ENCODE measurements at regions not wholly inside any gene's neighbourhood (a gene's known extent, or its start where the extent isn't known, plus 50 kb on each side); places are given as distances from the start of the nearest gene placed in this dataset.

DNA sequence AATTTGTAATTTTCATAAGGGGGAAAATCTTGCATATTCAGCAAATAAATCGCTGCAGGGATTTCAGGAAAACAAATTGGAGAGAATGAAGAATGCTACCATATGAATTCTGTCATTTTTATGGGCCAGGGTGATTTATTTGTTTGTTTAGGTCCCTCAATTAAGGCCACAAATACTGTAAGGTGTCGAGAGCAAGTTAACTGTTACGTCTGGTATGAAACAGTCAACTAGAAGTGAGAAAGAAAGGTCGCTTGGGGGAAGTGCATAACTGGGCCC, 166.9 kb upstream of the TSHZ2 start:
- Mint-ChIP-seq H3K27me3 (ENCODE audit: insufficient read depth) (no peaks in the 10 kb centered on the region), H3K36me3 (ENCODE audit: low read depth) (no peaks in the 10 kb centered on the region), H3K4me3 (no peak overlapping the region), H3K4me1 (ENCODE audit: low read depth) (no peaks in the 10 kb centered on the region), H3K27ac (no peak overlapping the region), H3K9me3 (peaks cover 30% of the 10 kb centered on the region)
- TF ChIP-seq, protein P1, sequence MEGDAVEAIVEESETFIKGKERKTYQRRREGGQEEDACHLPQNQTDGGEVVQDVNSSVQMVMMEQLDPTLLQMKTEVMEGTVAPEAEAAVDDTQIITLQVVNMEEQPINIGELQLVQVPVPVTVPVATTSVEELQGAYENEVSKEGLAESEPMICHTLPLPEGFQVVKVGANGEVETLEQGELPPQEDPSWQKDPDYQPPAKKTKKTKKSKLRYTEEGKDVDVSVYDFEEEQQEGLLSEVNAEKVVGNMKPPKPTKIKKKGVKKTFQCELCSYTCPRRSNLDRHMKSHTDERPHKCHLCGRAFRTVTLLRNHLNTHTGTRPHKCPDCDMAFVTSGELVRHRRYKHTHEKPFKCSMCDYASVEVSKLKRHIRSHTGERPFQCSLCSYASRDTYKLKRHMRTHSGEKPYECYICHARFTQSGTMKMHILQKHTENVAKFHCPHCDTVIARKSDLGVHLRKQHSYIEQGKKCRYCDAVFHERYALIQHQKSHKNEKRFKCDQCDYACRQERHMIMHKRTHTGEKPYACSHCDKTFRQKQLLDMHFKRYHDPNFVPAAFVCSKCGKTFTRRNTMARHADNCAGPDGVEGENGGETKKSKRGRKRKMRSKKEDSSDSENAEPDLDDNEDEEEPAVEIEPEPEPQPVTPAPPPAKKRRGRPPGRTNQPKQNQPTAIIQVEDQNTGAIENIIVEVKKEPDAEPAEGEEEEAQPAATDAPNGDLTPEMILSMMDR (IDR thresholded peaks at IDR 0.05): no peak
- no peak for DNase-seq

DNA sequence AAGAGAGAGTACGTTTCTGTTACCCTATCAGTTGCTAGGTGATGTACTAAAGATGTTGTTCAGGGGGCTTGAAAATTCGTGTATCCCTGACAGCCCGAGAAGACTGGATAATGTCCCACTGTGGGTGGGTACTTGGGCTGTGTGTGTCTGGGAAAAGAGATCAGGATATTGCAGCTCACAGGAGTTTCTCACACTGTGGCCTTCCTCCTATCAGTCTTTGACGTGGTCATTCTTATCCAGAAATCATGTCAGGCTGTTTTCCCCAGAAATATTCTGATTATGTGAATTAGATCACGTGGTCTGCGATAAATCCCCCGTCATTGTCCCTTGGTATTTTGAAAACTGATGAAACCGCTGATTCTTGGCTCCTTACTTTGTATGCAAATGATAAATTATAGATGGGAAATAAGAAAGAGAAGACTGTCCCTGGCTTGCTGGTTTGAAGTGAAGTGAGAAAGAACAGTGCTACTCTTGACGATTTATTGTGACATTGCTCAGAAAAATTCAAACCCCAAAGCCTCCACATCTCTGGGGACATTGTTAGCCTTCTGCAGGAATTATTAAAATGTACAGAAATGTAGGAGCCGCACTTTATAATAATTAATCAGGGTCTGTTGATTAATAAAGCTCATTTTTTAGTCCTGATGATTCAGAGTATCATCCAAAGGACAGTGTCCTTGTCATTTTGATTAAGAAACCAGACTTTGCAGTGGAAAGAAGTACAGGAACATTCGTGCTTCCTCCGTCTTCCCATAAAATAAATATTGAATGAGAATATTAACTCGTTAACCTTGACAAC, 167.5 kb upstream of the TSHZ2 start:
- Mint-ChIP-seq H3K4me3 (no peak overlapping the region), H3K9me3 (peaks cover 30% of the 10 kb centered on the region), H3K36me3 (ENCODE audit: low read depth) (no peaks in the 10 kb centered on the region), H3K4me1 (ENCODE audit: low read depth) (no peaks in the 10 kb centered on the region), H3K27me3 (ENCODE audit: insufficient read depth) (no peaks in the 10 kb centered on the region), H3K27ac (no peak overlapping the region)
- no peak for DNase-seq
- TF ChIP-seq, protein P1 (IDR thresholded peaks at IDR 0.05): no peak

DNA sequence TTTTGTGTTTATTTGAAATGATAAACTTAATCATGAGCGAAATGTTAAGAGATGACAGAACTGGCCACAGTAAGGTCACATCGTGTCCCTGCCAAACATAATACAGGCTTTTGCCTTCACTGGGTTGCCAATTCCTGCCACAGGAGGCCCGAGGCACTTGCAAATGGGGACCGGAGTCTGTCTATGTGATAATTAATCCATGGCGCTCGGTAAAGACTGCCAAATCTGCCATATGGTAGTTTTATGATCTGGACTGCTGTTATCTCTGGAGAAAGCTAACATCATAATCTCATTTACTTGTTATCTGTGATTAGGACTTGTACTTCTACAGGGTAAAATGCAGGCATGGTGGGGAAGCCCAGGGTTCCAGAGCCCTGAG, 170.5 kb upstream of the TSHZ2 start:
- no peak overlapping the region for H3K4me3 Mint-ChIP-seq
- peaks cover 50% of the 10 kb centered on the region for H3K9me3 Mint-ChIP-seq
- no peaks in the 10 kb centered on the region for H3K36me3 Mint-ChIP-seq (ENCODE audit: low read depth)
- no peak overlapping the region for H3K27ac Mint-ChIP-seq
- no peak for DNase-seq
- H3K27me3 Mint-ChIP-seq (ENCODE audit: insufficient read depth): no peaks in the 10 kb centered on the region
- TF ChIP-seq, protein P1 (IDR thresholded peaks at IDR 0.05): no peak
- no peaks in the 10 kb centered on the region for H3K4me1 Mint-ChIP-seq (ENCODE audit: low read depth)

DNA sequence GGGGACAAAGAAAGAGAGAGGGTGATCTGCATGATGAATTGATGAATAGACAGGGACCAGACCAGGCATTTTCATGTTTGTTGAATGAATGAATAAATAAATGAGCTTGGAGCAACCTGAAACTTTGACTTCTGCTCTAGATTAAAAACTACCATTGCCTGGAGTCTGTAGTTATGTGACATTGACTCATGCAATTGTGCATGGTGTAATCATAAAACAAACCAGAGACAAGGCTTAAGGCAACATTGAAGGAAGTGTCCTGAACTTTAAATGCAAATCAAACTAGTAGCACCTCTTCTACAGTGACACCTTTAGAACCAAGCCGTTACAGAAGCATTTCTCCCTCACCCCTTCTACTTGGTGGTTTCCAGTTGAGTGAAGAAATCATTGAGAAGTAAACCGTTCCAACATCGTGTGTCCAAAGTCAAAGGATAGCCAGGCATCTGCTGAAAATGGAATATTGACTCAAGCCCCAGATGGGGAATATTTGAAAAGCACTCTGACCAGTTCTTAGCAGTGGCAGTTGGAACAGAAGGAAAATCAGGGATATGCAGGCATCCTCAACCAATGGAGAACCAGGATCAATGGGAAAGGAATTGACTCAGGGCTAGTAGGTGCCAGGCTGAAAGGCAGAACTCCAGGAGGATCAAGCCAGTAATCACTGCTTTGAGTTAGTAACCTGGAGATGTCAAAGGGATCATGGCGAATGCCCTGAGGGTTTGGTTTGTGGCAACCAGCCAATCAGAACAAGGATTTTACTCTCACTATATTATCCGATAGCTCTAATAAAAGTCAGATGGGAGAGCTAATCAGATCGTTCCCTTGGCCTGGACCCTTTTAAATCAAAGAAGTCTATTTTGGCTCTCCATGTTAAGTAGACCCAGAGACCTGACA, 171.2 kb upstream of the TSHZ2 start:
- no peaks in the 10 kb centered on the region for H3K36me3 Mint-ChIP-seq (ENCODE audit: low read depth)
- H3K9me3 Mint-ChIP-seq: peaks cover 49% of the 10 kb centered on the region
- no peak overlapping the region for H3K27ac Mint-ChIP-seq
- H3K4me1 Mint-ChIP-seq (ENCODE audit: low read depth): no peaks in the 10 kb centered on the region
- H3K27me3 Mint-ChIP-seq (ENCODE audit: insufficient read depth): no peaks in the 10 kb centered on the region
- TF ChIP-seq, protein P1 (IDR thresholded peaks at IDR 0.05): no peak
- H3K4me3 Mint-ChIP-seq: no peak overlapping the region
- DNase-seq: no peak

DNA sequence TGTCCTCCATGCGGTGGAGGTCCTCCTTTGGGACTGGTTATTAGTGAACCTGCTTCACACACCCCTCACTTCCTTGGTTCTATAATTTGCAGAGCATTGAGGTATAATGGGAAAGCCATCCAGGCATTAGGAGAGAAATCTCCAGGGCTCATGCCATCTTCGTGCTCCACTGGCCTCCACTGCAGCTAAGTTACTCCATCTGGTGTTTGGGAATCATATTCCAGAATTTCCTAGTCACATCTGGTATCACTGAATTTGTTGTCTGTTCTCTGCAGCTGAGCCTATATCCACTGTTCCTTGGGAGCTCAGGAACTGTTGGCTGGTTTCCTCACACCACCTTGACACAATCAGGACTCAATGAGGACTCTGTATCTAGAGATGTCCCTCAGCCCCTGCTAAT, 173.0 kb upstream of the TSHZ2 start:
- Mint-ChIP-seq H3K27ac (no peak overlapping the region), H3K27me3 (ENCODE audit: insufficient read depth) (no peaks in the 10 kb centered on the region; the same call in 1 of the 2 replicates), H3K9me3 (peaks cover 59% of the 10 kb centered on the region), H3K4me1 (ENCODE audit: low read depth) (no peaks in the 10 kb centered on the region), H3K36me3 (ENCODE audit: low read depth) (no peaks in the 10 kb centered on the region), H3K4me3 (no peak overlapping the region)
- DNase-seq: no peak
- TF ChIP-seq, protein P1 (IDR thresholded peaks at IDR 0.05): no peak
